Kidney (tissue), 13 donors: ENCODE measurements at regions not wholly inside any gene's neighbourhood (a gene's known extent, or its start where the extent isn't known, plus 50 kb on each side); places are given as distances from the start of the nearest gene placed in this dataset.

ENCODE experiments used
- DNase-seq, 5 donors: peaks; one replicate each; pipeline ENCODE4 v3.0.0-alpha.2; 2013 to 2020
- FAIRE-seq: peaks from 2 replicates; lab custom pipeline; 2012; peaks lifted over from hg19 to GRCh38; lab: Jason Lieb, UNC
- H3K27ac ChIP-seq, 2 donors: one replicate each; pipeline ENCODE4 v1.7.0; 2013; ENCODE audit warnings: low read depth in 2 of 2, low read length in 2 of 2, inconsistent platforms in 1 of 2
- H3K27me3 ChIP-seq: one replicate; pipeline ENCODE4 v1.7.1; 2013; ENCODE audit warnings: low read length, inconsistent platforms; ENCODE audit not compliant: control insufficient read depth, insufficient read depth
- H3K36me3 ChIP-seq, 3 donors: one replicate each; pipeline versions ENCODE4 v1.7.0 to v1.7.1; 2013; ENCODE audit warnings: low read length in 3 of 3, control low read depth in 1 of 3, inconsistent platforms in 1 of 3; ENCODE audit not compliant: insufficient read depth in 3 of 3, control insufficient read depth in 2 of 3
- H3K4me1 ChIP-seq, 3 donors: one replicate each; pipeline versions ENCODE4 v1.7.0 to v1.7.1; 2013; ENCODE audit warnings: low read length in 3 of 3, inconsistent platforms in 1 of 3, low read depth in 1 of 3; ENCODE audit not compliant: control insufficient read depth in 2 of 3, insufficient read depth in 2 of 3
- H3K4me3 ChIP-seq, 3 donors: one replicate each; pipeline versions ENCODE4 v1.7.0 to v1.8.1; 2013; ENCODE audit warnings: low read length in 3 of 3, control low read depth in 1 of 3, inconsistent platforms in 1 of 3
- H3K9ac ChIP-seq, 3 donors: one replicate each; pipeline versions ENCODE4 v1.7.0 to v1.7.1; 2013; ENCODE audit warnings: low read length in 3 of 3, control low read depth in 1 of 3, inconsistent platforms in 1 of 3
- H3K9me3 ChIP-seq, 3 donors: one replicate each; pipeline versions ENCODE4 v1.7.0 to v1.7.1; 2013; ENCODE audit warnings: low read length in 3 of 3, control low read depth in 1 of 3, inconsistent platforms in 1 of 3; ENCODE audit not compliant: control insufficient read depth in 2 of 3, insufficient read depth in 1 of 3
- intact Hi-C: fragments of 100-400 bp; cut with DNase I; formaldehyde crosslinking; loops from one replicate; pipeline ENCODE4 v1.11.1; 2022
- TF ChIP-seq, protein P1 (sequence below): IDR thresholded peaks from 3 replicates; pipeline ENCODE4 v1.5.1; 2012; ENCODE audit warnings: mild to moderate bottlenecking, moderate library complexity, borderline replicate concordance; ENCODE audit not compliant: insufficient read depth; ENCODE audit errors: extremely low read depth
- donor health status: control.
- donor health status: control.
- donor health status: control.
- donor health status: control.
- donor health status: control.
- donor health status: DM: yes; HTN: yes; CAD: no.
- donor health status: Normal renal cell carcinoma (clear cell type).

DNA sequence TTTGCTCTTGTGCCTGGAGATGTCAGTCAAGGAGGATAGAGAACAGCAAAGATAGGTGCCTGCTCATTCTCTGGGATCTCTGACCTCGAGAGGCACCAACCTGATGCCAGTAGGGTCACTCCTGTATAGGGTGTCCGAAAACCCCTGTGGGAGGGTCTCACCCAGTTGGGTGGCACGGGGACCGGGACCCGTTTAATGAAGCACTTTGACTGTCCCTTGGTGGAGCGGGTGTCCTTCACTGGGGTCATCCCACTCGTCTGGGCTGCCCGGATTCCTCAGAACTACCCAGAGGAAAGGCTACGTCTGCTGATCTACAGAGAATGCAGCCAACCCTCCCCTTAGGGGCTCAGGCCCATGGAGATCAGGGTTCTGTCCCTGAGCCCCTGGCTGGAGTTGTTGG, 157.6 kb downstream of the CAPZA3 start:
- peak in 1 of 5 donors; percentile 58 for DNase-seq
- intact Hi-C loops, result no loop called here

DNA sequence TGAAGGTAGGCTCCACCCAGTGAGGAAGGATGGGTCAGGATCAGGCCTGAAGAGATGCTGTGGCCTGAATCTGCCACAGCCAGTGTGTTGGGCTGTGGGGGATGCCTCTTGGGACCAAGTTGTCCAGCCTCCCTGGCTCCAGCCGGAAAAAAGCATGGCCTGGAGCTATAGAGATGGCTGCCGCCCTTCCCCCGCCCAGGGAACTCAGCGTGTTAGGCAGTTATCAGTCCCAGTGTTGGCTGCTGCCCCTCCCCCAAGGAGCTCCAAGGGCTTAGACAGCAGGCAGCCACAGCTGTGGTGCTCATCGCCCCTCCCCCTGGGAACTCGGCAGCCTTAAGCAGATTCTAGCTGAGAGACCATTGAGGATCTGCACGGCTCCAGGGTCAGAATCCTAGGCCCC, 158.0 kb downstream of the CAPZA3 start:
- H3K27me3 ChIP-seq, result no peaks in the 10 kb centered on the region
- H3K9me3 ChIP-seq, result no peaks in the 10 kb centered on the region
- H3K27ac ChIP-seq, result no peak overlapping the region
- intact Hi-C loops, result no loop called here
- H3K36me3 ChIP-seq, result no peaks in the 10 kb centered on the region
- FAIRE-seq (no peak), DNase-seq (peak in 2 of 5 donors; percentile 41 to 48)
- no peaks in the 10 kb centered on the region for H3K4me1 ChIP-seq
- TF ChIP-seq, protein P1, sequence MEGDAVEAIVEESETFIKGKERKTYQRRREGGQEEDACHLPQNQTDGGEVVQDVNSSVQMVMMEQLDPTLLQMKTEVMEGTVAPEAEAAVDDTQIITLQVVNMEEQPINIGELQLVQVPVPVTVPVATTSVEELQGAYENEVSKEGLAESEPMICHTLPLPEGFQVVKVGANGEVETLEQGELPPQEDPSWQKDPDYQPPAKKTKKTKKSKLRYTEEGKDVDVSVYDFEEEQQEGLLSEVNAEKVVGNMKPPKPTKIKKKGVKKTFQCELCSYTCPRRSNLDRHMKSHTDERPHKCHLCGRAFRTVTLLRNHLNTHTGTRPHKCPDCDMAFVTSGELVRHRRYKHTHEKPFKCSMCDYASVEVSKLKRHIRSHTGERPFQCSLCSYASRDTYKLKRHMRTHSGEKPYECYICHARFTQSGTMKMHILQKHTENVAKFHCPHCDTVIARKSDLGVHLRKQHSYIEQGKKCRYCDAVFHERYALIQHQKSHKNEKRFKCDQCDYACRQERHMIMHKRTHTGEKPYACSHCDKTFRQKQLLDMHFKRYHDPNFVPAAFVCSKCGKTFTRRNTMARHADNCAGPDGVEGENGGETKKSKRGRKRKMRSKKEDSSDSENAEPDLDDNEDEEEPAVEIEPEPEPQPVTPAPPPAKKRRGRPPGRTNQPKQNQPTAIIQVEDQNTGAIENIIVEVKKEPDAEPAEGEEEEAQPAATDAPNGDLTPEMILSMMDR, result no peak
- H3K4me3 ChIP-seq, result no peak overlapping the region
- H3K9ac ChIP-seq, result no peak overlapping the region

More for the DNA sequence above, 157.6 kb downstream of the CAPZA3 start:
- Histone ChIP-seq H3K4me3 (no peak overlapping the region), H3K9ac (no peak overlapping the region), H3K9me3 (no peaks in the 10 kb centered on the region), H3K27ac (no peak overlapping the region), H3K36me3 (no peaks in the 10 kb centered on the region), H3K27me3 (no peaks in the 10 kb centered on the region), H3K4me1 (no peaks in the 10 kb centered on the region)
- no peak for FAIRE-seq
- TF ChIP-seq, protein P1, result no peak

DNA sequence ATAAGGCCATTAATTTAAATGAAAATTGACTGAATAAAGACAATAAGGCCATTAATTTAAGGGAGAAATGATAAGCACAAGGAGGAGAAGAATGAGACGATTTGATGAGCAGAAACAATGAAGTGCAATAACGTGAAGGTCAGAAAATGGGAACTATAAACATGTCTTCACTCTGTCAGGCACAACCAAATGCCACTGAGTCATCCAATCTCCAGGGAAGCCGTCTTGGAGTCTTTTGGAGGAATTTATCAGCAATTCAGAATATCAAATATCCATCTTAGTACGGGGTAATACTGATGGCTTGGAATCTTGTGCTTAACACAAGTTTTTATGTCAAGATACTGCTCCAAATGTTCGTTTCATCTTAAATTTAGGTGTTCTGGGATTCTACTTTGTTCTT, 159.9 kb downstream of the CAPZA3 start:
- Histone ChIP-seq H3K27ac (no peak overlapping the region), H3K36me3 (no peaks in the 10 kb centered on the region), H3K4me1 (no peaks in the 10 kb centered on the region), H3K4me3 (no peak overlapping the region), H3K27me3 (no peaks in the 10 kb centered on the region), H3K9ac (no peak overlapping the region), H3K9me3 (no peaks in the 10 kb centered on the region)
- FAIRE-seq (no peak), DNase-seq (no peak)
- intact Hi-C loops, result no loop called here
- TF ChIP-seq, protein P1, result no peak

DNA sequence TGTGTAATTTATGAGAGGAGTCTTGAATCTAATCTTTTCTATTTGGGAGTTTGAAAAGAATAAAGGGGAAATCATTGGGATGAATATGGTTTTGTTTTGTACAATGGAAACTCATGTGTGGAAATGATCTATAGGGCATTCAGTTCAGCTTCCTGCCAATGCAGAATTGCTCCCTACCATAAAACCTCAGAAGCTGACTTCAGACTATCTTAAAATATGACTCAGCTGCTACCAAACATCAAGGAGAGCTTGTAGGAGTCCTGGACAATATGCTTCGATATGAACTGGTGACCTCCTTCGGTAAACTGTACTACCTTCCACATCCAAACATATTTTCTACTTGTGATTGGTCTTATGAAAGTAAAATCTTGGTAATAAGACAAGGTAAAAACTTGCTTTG, 160.6 kb downstream of the CAPZA3 start:
- intact Hi-C loops, result no loop called here
- DNase-seq (no peak), FAIRE-seq (no peak)
- H3K27ac ChIP-seq, result no peak overlapping the region
- no peaks in the 10 kb centered on the region for H3K9me3 ChIP-seq
- H3K4me3 ChIP-seq, result no peak overlapping the region
- no peaks in the 10 kb centered on the region for H3K4me1 ChIP-seq
- H3K27me3 ChIP-seq, result no peaks in the 10 kb centered on the region
- H3K36me3 ChIP-seq, result no peaks in the 10 kb centered on the region
- H3K9ac ChIP-seq, result no peak overlapping the region
- TF ChIP-seq, protein P1, result no peak
